Upper lobe of left lung (tissue), 6 donors: ENCODE measurements at regions not wholly inside any gene's neighbourhood (a gene's known extent, or its start where the extent isn't known, plus 50 kb on each side); places are given as distances from the start of the nearest gene placed in this dataset.

Source experiments
- ATAC-seq, 2 donors: fragments of 200-7000 bp; cut with Tn5 transposase; one replicate each; pipeline ENCODE4 v1.9.1; 2022; ENCODE audit warnings: mild to moderate bottlenecking in 2 of 2, moderate library complexity in 2 of 2; ENCODE audit not compliant: low FRiP score in 2 of 2
- DNase-seq, 2 donors: peaks; one replicate each; pipeline ENCODE4 v3.0.0-alpha.2; 2019 to 2020
- H3K27ac ChIP-seq, 4 donors: fragments of 200-600 bp; sonication (generic); one replicate each; pipeline ENCODE4 v1.5.1; 2016 to 2019
- H3K27me3 ChIP-seq, 4 donors: fragments of 200-600 bp; sonication (generic); one replicate each; pipeline ENCODE4 v1.5.1; 2017 to 2019
- H3K36me3 ChIP-seq, 4 donors: fragments of 200-600 bp; sonication (generic); one replicate each; pipeline ENCODE4 v1.5.1; 2016 to 2019
- H3K4me1 ChIP-seq, 4 donors: fragments of 200-600 bp; sonication (generic); one replicate each; pipeline ENCODE4 v1.5.1; 2018 to 2019
- H3K4me3 ChIP-seq, 4 donors: fragments of 200-600 bp; sonication (generic); one replicate each; pipeline ENCODE4 v1.5.1; 2017 to 2019; ENCODE audit warnings: mild to moderate bottlenecking in 2 of 4, moderate library complexity in 1 of 4
- H3K9me3 ChIP-seq, 4 donors: fragments of 200-600 bp; sonication (generic); one replicate each; pipeline ENCODE4 v1.5.1; 2018 to 2019
- CTCF ChIP-seq, 6 experiments: fragments of 450-650 bp in 4 of 6; fragments of 200-600 bp in 2 of 6; sonication (generic) in 2 of 6; IDR thresholded peaks; one replicate each; pipeline ENCODE4 v1.5.1; 2016 to 2019; ENCODE audit warnings: antibody characterized with exemption in 6 of 6
- EP300 ChIP-seq, 4 donors: sonication (generic); formaldehyde crosslinking; IDR thresholded peaks; one replicate each; pipeline ENCODE4 v1.5.1; 2017; ENCODE audit warnings: antibody characterized with exemption in 4 of 4, control low read depth in 2 of 4
- POLR2A ChIP-seq, 4 donors: fragments of 450-650 bp; IDR thresholded peaks; one replicate each; pipeline ENCODE4 v1.5.1; 2016 to 2017; ENCODE audit warnings: antibody characterized with exemption in 4 of 4, mild to moderate bottlenecking in 2 of 4
- POLR2AphosphoS5 ChIP-seq, 2 donors: sonication (generic); formaldehyde crosslinking; IDR thresholded peaks; one replicate each; pipeline ENCODE4 v1.5.1; 2017; ENCODE audit warnings: antibody characterized with exemption in 2 of 2
- whole genome bisulfite sequencing, 2 donors: methylation state at CpG; one replicate each; pipeline ENCODE4 v1.1.5; 2017 to 2018; 5-methylcytosine and 5-hydroxymethylcytosine counted together
- donor health status: DM: no; HTN: no; CAD: no; lungs with moderate emphysema.
- donor health status: DM: no; HTN: yes; CAD: no; lungs with severe emphysema.

- Histone ChIP-seq H3K9me3 (no peaks in the 10 kb centered on the region), H3K4me3 (no peak overlapping the region), H3K27ac (no peak overlapping the region), H3K36me3 (no peaks in the 10 kb centered on the region), H3K4me1 (peaks cover 0 to 7% (median 5%) of the 10 kb centered on the region in 4 donors), H3K27me3 (no peaks in the 10 kb centered on the region)
- 55 to 70% methylated on average over 3 of the region's 3 CpGs for WGBS, 2 donors
- DNase-seq (no peak), ATAC-seq (no peak)
- no peak for TF ChIP-seq POLR2A (IDR thresholded peaks at IDR 0.05)
- TF ChIP-seq POLR2AphosphoS5 (IDR thresholded peaks at IDR 0.05): no peak
- no peak for TF ChIP-seq EP300 (IDR thresholded peaks at IDR 0.05)
- no peak for TF ChIP-seq CTCF (IDR thresholded peaks at IDR 0.05)
Measured at GRCh38 chr5:154696891-154697290, 58.3 kb upstream of the LARP1 start.

GRCh38 chr5:154694159-154694558, 61.0 kb upstream of the LARP1 start:
- Histone ChIP-seq H3K9me3 (no peaks in the 10 kb centered on the region), H3K36me3 (no peaks in the 10 kb centered on the region), H3K4me1 (peaks cover 0 to 14% (median 11%) of the 10 kb centered on the region in 4 donors), H3K27ac (no peak overlapping the region), H3K27me3 (no peaks in the 10 kb centered on the region), H3K4me3 (no peak overlapping the region)
- ATAC-seq (no peak), DNase-seq (no peak)
- no peak for TF ChIP-seq POLR2A (IDR thresholded peaks at IDR 0.05)
- TF ChIP-seq POLR2AphosphoS5 (IDR thresholded peaks at IDR 0.05): no peak
- no peak for TF ChIP-seq CTCF (IDR thresholded peaks at IDR 0.05)
- TF ChIP-seq EP300 (IDR thresholded peaks at IDR 0.05): no peak
- 89 to 91% methylated on average over 3 of the region's 3 CpGs for WGBS, 2 donors

GRCh38 chr5:154690488-154690887, 64.7 kb upstream of the LARP1 start:
- ATAC-seq: no peak
- Histone ChIP-seq H3K27ac (no peak overlapping the region), H3K9me3 (no peaks in the 10 kb centered on the region), H3K4me1 (peaks cover 0 to 14% (median 11%) of the 10 kb centered on the region in 4 donors), H3K4me3 (no peak overlapping the region), H3K36me3 (no peaks in the 10 kb centered on the region), H3K27me3 (no peaks in the 10 kb centered on the region)
- WGBS, 2 donors: 95% methylated on average over 28 of the region's 28 CpGs
- DNase-seq: peak in 1 of 2 donors; percentile 72
- TF ChIP-seq EP300 (IDR thresholded peaks at IDR 0.05): no peak
- TF ChIP-seq POLR2A (IDR thresholded peaks at IDR 0.05): no peak
- no peak for TF ChIP-seq POLR2AphosphoS5 (IDR thresholded peaks at IDR 0.05)
- TF ChIP-seq CTCF (IDR thresholded peaks at IDR 0.05): no peak

- ATAC-seq (no peak), DNase-seq (no peak)
- Histone ChIP-seq H3K27me3 (no peaks in the 10 kb centered on the region), H3K36me3 (no peaks in the 10 kb centered on the region), H3K4me3 (no peak overlapping the region), H3K27ac (no peak overlapping the region), H3K4me1 (peaks cover 11 to 20% (median 16%) of the 10 kb centered on the region in 4 donors), H3K9me3 (no peaks in the 10 kb centered on the region)
- WGBS, 2 donors: 94 to 98% methylated on average over 4 of the region's 4 CpGs
- TF ChIP-seq EP300 (IDR thresholded peaks at IDR 0.05) (no peak), CTCF (IDR thresholded peaks at IDR 0.05) (no peak), POLR2AphosphoS5 (IDR thresholded peaks at IDR 0.05) (no peak)
Measured at GRCh38 chr5:154686490-154686889, 68.7 kb upstream of the LARP1 start.

- Histone ChIP-seq H3K9me3 (no peaks in the 10 kb centered on the region), H3K27me3 (no peaks in the 10 kb centered on the region), H3K36me3 (no peaks in the 10 kb centered on the region), H3K4me3 (peak overlapping the region in 3 of 4 donors; percentile 41 to 60 (median 59)), H3K27ac (peak overlapping the region; percentile 55 to 85 (median 84)), H3K4me1 (peaks cover 11 to 17% (median 14%) of the 10 kb centered on the region in 4 donors)
- TF ChIP-seq POLR2A (IDR thresholded peaks at IDR 0.05) (no peak), POLR2AphosphoS5 (IDR thresholded peaks at IDR 0.05) (no peak), EP300 (IDR thresholded peaks at IDR 0.05) (no peak), CTCF (IDR thresholded peaks at IDR 0.05) (no peak)
- ATAC-seq (no peak), DNase-seq (no peak)
- WGBS, 2 donors: 20 to 41% methylated on average over 8 to 15 of the region's 16 CpGs
Measured at GRCh38 chr5:154683101-154683880, 71.9 kb upstream of the LARP1 start.
